Hepatocyte (in vitro differentiated cells): ENCODE measurements at regions not wholly inside any gene's neighbourhood (a gene's known extent, or its start where the extent isn't known, plus 50 kb on each side); places are given as distances from the start of the nearest gene placed in this dataset.

Experiments
- EZH2 ChIP-seq: fragments of 200-600 bp; sonication (generic); IDR thresholded peaks from 2 replicates; pipeline ENCODE4 v1.6.1; 2016; ENCODE audit warnings: antibody characterized with exemption, mild to moderate bottlenecking, borderline replicate concordance
- EZH2phosphoT487 ChIP-seq: fragments of 200-600 bp; sonication (generic); IDR thresholded peaks from one replicate; pipeline ENCODE4 v1.6.1; 2018; ENCODE audit warnings: antibody characterized with exemption, mild to moderate bottlenecking, low read depth, moderate library complexity; ENCODE audit not compliant: unreplicated experiment, severe bottlenecking
- TF ChIP-seq, protein P1 (sequence below): fragments of 200-600 bp; sonication (generic); IDR thresholded peaks from 2 replicates; pipeline ENCODE4 v1.5.1; 2016; ENCODE audit warnings: antibody characterized with exemption, mild to moderate bottlenecking; ENCODE audit not compliant: poor library complexity

- TF ChIP-seq, protein P1, sequence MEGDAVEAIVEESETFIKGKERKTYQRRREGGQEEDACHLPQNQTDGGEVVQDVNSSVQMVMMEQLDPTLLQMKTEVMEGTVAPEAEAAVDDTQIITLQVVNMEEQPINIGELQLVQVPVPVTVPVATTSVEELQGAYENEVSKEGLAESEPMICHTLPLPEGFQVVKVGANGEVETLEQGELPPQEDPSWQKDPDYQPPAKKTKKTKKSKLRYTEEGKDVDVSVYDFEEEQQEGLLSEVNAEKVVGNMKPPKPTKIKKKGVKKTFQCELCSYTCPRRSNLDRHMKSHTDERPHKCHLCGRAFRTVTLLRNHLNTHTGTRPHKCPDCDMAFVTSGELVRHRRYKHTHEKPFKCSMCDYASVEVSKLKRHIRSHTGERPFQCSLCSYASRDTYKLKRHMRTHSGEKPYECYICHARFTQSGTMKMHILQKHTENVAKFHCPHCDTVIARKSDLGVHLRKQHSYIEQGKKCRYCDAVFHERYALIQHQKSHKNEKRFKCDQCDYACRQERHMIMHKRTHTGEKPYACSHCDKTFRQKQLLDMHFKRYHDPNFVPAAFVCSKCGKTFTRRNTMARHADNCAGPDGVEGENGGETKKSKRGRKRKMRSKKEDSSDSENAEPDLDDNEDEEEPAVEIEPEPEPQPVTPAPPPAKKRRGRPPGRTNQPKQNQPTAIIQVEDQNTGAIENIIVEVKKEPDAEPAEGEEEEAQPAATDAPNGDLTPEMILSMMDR = no peak
- TF ChIP-seq EZH2 (no peak), EZH2phosphoT487 (no peak)
Observed at GRCh38 chr2:105458076-105458475, 59.2 kb upstream of the FHL2 start.
